HEK293T (cell line): ENCODE measurements at regions not wholly inside any gene's neighbourhood (a gene's known extent, or its start where the extent isn't known, plus 50 kb on each side); places are given as distances from the start of the nearest gene placed in this dataset.

Experiments used
- FOXM1 ChIP-seq: fragments of 450-650 bp; IDR thresholded peaks from 2 replicates; pipeline ENCODE4 v1.6.1; 2017; ENCODE audit warnings: mild to moderate bottlenecking, borderline replicate concordance
- LEF1 ChIP-seq: fragments of 450-650 bp; IDR thresholded peaks from 2 replicates; pipeline ENCODE4 v1.6.1; 2017; ENCODE audit warnings: mild to moderate bottlenecking, borderline replicate concordance
- SUZ12 ChIP-seq: fragments of 450-650 bp; IDR thresholded peaks from 2 replicates; pipeline ENCODE4 v1.6.1; 2016; ENCODE audit warnings: mild to moderate bottlenecking
- ZNF384 ChIP-seq: fragments of 450-650 bp; IDR thresholded peaks from 2 replicates; pipeline ENCODE4 v1.6.1; 2016

- no peak for TF ChIP-seq LEF1
- no peak for TF ChIP-seq FOXM1
- TF ChIP-seq SUZ12: no peak
- TF ChIP-seq ZNF384: no peak
Observed at GRCh38 chr2:3075991-3076340, 301.7 kb downstream of the EIPR1 start.
